ENCODE measurements at regions not wholly inside any gene's neighbourhood (a gene's known extent, or its start where the extent isn't known, plus 50 kb on each side); places are given as distances from the start of the nearest gene placed in this dataset.

- intact Hi-C loops (cut with micrococcal nuclease; ENCODE audit: unreplicated experiment): no loop called here
- H3K4me3 ChIP-seq (ENCODE audit: low read depth in 2 of 2, low read length in 2 of 2): no peak overlapping the region
- no peaks in the 10 kb centered on the region for H3K4me1 ChIP-seq (ENCODE audit: control insufficient read depth, insufficient read depth, low read length)
- in situ Hi-C loops (cut with HindIII; ENCODE audit: low pct_unique_long_range_greater_than_20kb, low sequenced_read_pairs): no loop called here
- H3K27ac ChIP-seq (ENCODE audit: low read length): no peak overlapping the region
- BruUV-seq (replicated peaks): no TSS peak
- ATAC-seq (no peak), DNase-seq (ENCODE audit: low read depth, low spot score) (no peak)
- H3K27me3 ChIP-seq (ENCODE audit: control insufficient read depth, insufficient read depth, low read length): no peaks in the 10 kb centered on the region
- CTCF ChIA-PET: no interaction called here
- POLR2A ChIA-PET: no interaction called here
- TF ChIP-seq REST (IDR thresholded peaks at IDR 0.05; ENCODE audit: insufficient read depth in 1 of 2, low read depth in 2 of 2, low read length in 1 of 2): no peak
- no peak for TF ChIP-seq SIN3A (IDR thresholded peaks at IDR 0.05; ENCODE audit: borderline replicate concordance, insufficient read depth, low read depth, low read length)
- no peak for TF ChIP-seq TCF7L2 (IDR thresholded peaks at IDR 0.05; ENCODE audit: low read depth, low read length)
- no peak for TF ChIP-seq CTCF (IDR thresholded peaks at IDR 0.05)
- TF ChIP-seq POLR2AphosphoS5 (IDR thresholded peaks at IDR 0.05; ENCODE audit: low read depth, low read length): no peak
- H3K36me3 ChIP-seq (ENCODE audit: control insufficient read depth, insufficient read depth, low read length): no peaks in the 10 kb centered on the region
- no peaks in the 10 kb centered on the region for H3K9me3 ChIP-seq (ENCODE audit: control insufficient read depth, insufficient read depth, low read depth, low read length)
Measured at GRCh38 chr18:70683263-70683662, 394.4 kb downstream of the SOCS6 start.

GRCh38 chr18:70674896-70675295 is 386.1 kb downstream of the SOCS6 start:
- no peak for ATAC-seq
- Histone ChIP-seq H3K4me1 (ENCODE audit: control insufficient read depth, insufficient read depth, low read length) (no peaks in the 10 kb centered on the region), H3K27ac (ENCODE audit: low read length) (no peak overlapping the region), H3K9me3 (ENCODE audit: control insufficient read depth, insufficient read depth, low read depth, low read length) (no peaks in the 10 kb centered on the region), H3K4me3 (ENCODE audit: low read depth in 2 of 2, low read length in 2 of 2) (no peak overlapping the region), H3K36me3 (ENCODE audit: control insufficient read depth, insufficient read depth, low read length) (no peaks in the 10 kb centered on the region), H3K27me3 (ENCODE audit: control insufficient read depth, insufficient read depth, low read length) (no peaks in the 10 kb centered on the region)
- TF ChIP-seq SIN3A (IDR thresholded peaks at IDR 0.05; ENCODE audit: borderline replicate concordance, insufficient read depth, low read depth, low read length) (no peak), CTCF (IDR thresholded peaks at IDR 0.05) (no peak), REST (IDR thresholded peaks at IDR 0.05; ENCODE audit: insufficient read depth in 1 of 2, low read depth in 2 of 2, low read length in 1 of 2) (no peak), TCF7L2 (IDR thresholded peaks at IDR 0.05; ENCODE audit: low read depth, low read length) (no peak), POLR2AphosphoS5 (IDR thresholded peaks at IDR 0.05; ENCODE audit: low read depth, low read length) (no peak)
- no TSS peak for BruUV-seq (replicated peaks)
- in situ Hi-C loops (cut with HindIII; ENCODE audit: low pct_unique_long_range_greater_than_20kb, low sequenced_read_pairs) (no loop called here), intact Hi-C loops (cut with micrococcal nuclease; ENCODE audit: unreplicated experiment) (no loop called here)
- ChIA-PET POLR2A (no interaction called here), CTCF (no interaction called here)
- no peak for DNase-seq (ENCODE audit: low read depth, low spot score)
